ENCODE measurements at regions not wholly inside any gene's neighbourhood (a gene's known extent, or its start where the extent isn't known, plus 50 kb on each side); places are given as distances from the start of the nearest gene placed in this dataset.

DNA sequence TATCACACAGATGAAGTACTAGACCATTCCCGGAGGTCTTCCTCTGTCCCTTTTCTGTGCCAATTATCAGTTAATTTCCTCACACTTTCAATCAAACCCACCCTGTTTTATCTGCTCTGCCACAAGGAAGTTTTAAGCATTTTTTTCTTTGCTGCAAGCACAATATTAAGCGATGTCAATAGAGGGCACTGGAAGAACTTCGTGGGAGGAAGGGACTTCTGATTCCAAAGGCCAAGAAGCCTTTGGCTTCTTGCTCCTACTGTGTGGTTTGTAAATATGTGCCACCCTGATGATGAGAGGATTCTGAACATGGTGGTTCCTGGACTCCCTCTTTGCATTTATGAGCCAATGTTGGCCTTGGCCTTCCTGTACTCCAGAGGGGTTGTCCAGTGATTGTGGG lies 1712.5 kb upstream of the C9orf72 start:
- TF ChIP-seq, protein P1, sequence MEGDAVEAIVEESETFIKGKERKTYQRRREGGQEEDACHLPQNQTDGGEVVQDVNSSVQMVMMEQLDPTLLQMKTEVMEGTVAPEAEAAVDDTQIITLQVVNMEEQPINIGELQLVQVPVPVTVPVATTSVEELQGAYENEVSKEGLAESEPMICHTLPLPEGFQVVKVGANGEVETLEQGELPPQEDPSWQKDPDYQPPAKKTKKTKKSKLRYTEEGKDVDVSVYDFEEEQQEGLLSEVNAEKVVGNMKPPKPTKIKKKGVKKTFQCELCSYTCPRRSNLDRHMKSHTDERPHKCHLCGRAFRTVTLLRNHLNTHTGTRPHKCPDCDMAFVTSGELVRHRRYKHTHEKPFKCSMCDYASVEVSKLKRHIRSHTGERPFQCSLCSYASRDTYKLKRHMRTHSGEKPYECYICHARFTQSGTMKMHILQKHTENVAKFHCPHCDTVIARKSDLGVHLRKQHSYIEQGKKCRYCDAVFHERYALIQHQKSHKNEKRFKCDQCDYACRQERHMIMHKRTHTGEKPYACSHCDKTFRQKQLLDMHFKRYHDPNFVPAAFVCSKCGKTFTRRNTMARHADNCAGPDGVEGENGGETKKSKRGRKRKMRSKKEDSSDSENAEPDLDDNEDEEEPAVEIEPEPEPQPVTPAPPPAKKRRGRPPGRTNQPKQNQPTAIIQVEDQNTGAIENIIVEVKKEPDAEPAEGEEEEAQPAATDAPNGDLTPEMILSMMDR (IDR thresholded peaks at IDR 0.05 in 2 of 3, conservative IDR thresholded peaks at IDR 0.05 in 1 of 3; ENCODE audit: control insufficient read depth in 2 of 3, extremely low read depth in 1 of 3, insufficient read depth in 1 of 3, low read depth in 3 of 3, low read length in 3 of 3) = peak in 1 of 3 experiments; percentile 7; a peak in 1 of 6 replicates
- TF ChIP-seq RAD21 (IDR thresholded peaks at IDR 0.05; ENCODE audit: insufficient read depth, low read depth, low read length) (0 out of 2 replicates have a peak, but pooled peaks have one; percentile 5), POLR2AphosphoS5 (IDR thresholded peaks at IDR 0.05; ENCODE audit: low read length) (no peak)
- Histone ChIP-seq H3K4me3 (no peak overlapping the region), H3K27me3 (replicated peaks in 1 of 2; ENCODE audit: control insufficient read depth in 2 of 2, insufficient read depth in 2 of 2, low read length in 1 of 2) (no peaks in the 10 kb centered on the region), H3K79me2 (ENCODE audit: control insufficient read depth, insufficient read depth, low read length) (no peaks in the 10 kb centered on the region), H3K9ac (ENCODE audit: control insufficient read depth, insufficient read depth, low read length) (no peak overlapping the region), H3K4me2 (ENCODE audit: control insufficient read depth, insufficient read depth) (no peak overlapping the region), H3K27ac (ENCODE audit: control insufficient read depth, insufficient read depth) (no peak overlapping the region), H3K4me1 (ENCODE audit: control insufficient read depth, insufficient read depth, low read length) (no peaks in the 10 kb centered on the region), H2AFZ (ENCODE audit: control insufficient read depth, low read depth, low read length) (no peak overlapping the region), H4K20me1 (ENCODE audit: control insufficient read depth, insufficient read depth) (no peaks in the 10 kb centered on the region), H3K36me3 (ENCODE audit: control insufficient read depth in 2 of 2, insufficient read depth in 2 of 2, low read length in 1 of 2) (no peaks in the 10 kb centered on the region), H3K9me3 (replicated peaks; ENCODE audit: control insufficient read depth, insufficient read depth, low read length) (no peaks in the 10 kb centered on the region)
- DNase-seq (ENCODE audit: low read depth, low spot score) = no peak
- in situ Hi-C loops (cut with MboI) = no loop called here
- ChIA-PET SMC1A (ENCODE audit: uncharacterized antibody, unreplicated experiment) (no interaction called here), POLR2A (no interaction called here), RAD21 (ENCODE audit: unreplicated experiment) (no interaction called here), CTCF (no interaction called here)
- no TSS peak for BruUV-seq (replicated peaks)
- no peak for FAIRE-seq
- ATAC-seq = no peak
- 2% methylated on average over 3 of the region's 3 CpGs for WGBS (ENCODE audit: insufficient coverage, insufficient replicate concordance, low lambda C conversion rate, missing lambda C conversion rate)
- intact Hi-C loops (cut with micrococcal nuclease; ENCODE audit: unreplicated experiment) = no loop called here

DNA sequence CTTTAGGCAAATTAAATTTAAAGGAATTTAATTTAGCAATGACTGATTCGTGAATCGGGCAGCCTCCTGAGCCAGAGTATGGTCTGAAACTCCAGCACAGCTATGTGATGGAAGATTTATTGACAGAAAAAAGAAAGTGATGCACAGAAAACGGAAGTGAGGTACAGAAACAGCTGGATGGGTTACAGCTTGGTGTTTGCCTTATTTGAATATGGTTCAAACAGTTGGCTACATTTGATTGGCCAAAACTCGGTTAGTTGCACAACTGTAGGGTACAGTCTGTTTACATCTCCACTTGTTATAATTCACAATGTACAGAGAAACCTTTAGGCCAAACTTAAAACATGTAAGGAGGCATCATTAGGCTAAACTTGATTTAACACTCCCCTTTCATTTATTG lies 1716.1 kb upstream of the C9orf72 start:
- WGBS (ENCODE audit: insufficient coverage, insufficient replicate concordance, low lambda C conversion rate, missing lambda C conversion rate) = 10% methylated on average over 4 of the region's 4 CpGs
- no peak for TF ChIP-seq IRF4 (IDR thresholded peaks at IDR 0.05; ENCODE audit: low read depth, low read length)
- TF ChIP-seq, protein P2, sequence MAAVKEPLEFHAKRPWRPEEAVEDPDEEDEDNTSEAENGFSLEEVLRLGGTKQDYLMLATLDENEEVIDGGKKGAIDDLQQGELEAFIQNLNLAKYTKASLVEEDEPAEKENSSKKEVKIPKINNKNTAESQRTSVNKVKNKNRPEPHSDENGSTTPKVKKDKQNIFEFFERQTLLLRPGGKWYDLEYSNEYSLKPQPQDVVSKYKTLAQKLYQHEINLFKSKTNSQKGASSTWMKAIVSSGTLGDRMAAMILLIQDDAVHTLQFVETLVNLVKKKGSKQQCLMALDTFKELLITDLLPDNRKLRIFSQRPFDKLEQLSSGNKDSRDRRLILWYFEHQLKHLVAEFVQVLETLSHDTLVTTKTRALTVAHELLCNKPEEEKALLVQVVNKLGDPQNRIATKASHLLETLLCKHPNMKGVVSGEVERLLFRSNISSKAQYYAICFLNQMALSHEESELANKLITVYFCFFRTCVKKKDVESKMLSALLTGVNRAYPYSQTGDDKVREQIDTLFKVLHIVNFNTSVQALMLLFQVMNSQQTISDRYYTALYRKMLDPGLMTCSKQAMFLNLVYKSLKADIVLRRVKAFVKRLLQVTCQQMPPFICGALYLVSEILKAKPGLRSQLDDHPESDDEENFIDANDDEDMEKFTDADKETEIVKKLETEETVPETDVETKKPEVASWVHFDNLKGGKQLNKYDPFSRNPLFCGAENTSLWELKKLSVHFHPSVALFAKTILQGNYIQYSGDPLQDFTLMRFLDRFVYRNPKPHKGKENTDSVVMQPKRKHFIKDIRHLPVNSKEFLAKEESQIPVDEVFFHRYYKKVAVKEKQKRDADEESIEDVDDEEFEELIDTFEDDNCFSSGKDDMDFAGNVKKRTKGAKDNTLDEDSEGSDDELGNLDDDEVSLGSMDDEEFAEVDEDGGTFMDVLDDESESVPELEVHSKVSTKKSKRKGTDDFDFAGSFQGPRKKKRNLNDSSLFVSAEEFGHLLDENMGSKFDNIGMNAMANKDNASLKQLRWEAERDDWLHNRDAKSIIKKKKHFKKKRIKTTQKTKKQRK (IDR thresholded peaks at IDR 0.05; ENCODE audit: low read depth, low read length) = no peak
- TF ChIP-seq CBX5 (IDR thresholded peaks at IDR 0.05; ENCODE audit: low read depth) = no peak
- TF ChIP-seq SIN3A (IDR thresholded peaks at IDR 0.05; ENCODE audit: low read depth, low read length) = no peak
- TF ChIP-seq, protein P3, sequence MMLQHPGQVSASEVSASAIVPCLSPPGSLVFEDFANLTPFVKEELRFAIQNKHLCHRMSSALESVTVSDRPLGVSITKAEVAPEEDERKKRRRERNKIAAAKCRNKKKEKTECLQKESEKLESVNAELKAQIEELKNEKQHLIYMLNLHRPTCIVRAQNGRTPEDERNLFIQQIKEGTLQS (IDR thresholded peaks at IDR 0.05; ENCODE audit: borderline replicate concordance, extremely low read depth, low read depth, low read length) = no peak
- no peak for TF ChIP-seq CHD1 (IDR thresholded peaks at IDR 0.05; ENCODE audit: low read depth, low read length)
- TF ChIP-seq, protein P4, sequence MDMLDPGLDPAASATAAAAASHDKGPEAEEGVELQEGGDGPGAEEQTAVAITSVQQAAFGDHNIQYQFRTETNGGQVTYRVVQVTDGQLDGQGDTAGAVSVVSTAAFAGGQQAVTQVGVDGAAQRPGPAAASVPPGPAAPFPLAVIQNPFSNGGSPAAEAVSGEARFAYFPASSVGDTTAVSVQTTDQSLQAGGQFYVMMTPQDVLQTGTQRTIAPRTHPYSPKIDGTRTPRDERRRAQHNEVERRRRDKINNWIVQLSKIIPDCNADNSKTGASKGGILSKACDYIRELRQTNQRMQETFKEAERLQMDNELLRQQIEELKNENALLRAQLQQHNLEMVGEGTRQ (IDR thresholded peaks at IDR 0.05; ENCODE audit: borderline replicate concordance, low read depth, low read length) = no peak
- TF ChIP-seq WRNIP1 (IDR thresholded peaks at IDR 0.05; ENCODE audit: borderline replicate concordance, low read depth, low read length) = no peak
- TF ChIP-seq ESRRA (IDR thresholded peaks at IDR 0.05; ENCODE audit: low read length) = no peak

More for the DNA sequence above, 1716.1 kb upstream of the C9orf72 start:
- in situ Hi-C loops (cut with MboI) (no loop called here), intact Hi-C loops (cut with micrococcal nuclease; ENCODE audit: unreplicated experiment) (no loop called here)
- RAD21 ChIA-PET (ENCODE audit: unreplicated experiment) = interaction anchor here (0.7 kb wide), 1 partner anchor 31 kb away, joined by 3 read pairs; no protein-coding TSS in a partner anchor
- no TSS peak for BruUV-seq (replicated peaks)
- H3K9ac ChIP-seq (ENCODE audit: control insufficient read depth, insufficient read depth, low read length) = no peak overlapping the region
- no peak overlapping the region for H2AFZ ChIP-seq (ENCODE audit: control insufficient read depth, low read depth, low read length)
- SMC1A ChIA-PET (ENCODE audit: uncharacterized antibody, unreplicated experiment) = no interaction called here
- no peaks in the 10 kb centered on the region for H3K36me3 ChIP-seq (ENCODE audit: control insufficient read depth in 2 of 2, insufficient read depth in 2 of 2, low read length in 1 of 2)
- DNase-seq (ENCODE audit: low read depth, low spot score) = no peak
- POLR2A ChIA-PET = no interaction called here
- H3K27ac ChIP-seq (ENCODE audit: control insufficient read depth, insufficient read depth) = no peak overlapping the region
- H4K20me1 ChIP-seq (ENCODE audit: control insufficient read depth, insufficient read depth) = no peaks in the 10 kb centered on the region
- no peaks in the 10 kb centered on the region for H3K4me1 ChIP-seq (ENCODE audit: control insufficient read depth, insufficient read depth, low read length)
- H3K4me3 ChIP-seq = no peak overlapping the region
- H3K79me2 ChIP-seq (ENCODE audit: control insufficient read depth, insufficient read depth, low read length) = no peaks in the 10 kb centered on the region
- ATAC-seq = peak; percentile 25; the same call in 2 of the 3 replicates
- H3K9me3 ChIP-seq (replicated peaks; ENCODE audit: control insufficient read depth, insufficient read depth, low read length) = no peaks in the 10 kb centered on the region
- CTCF ChIA-PET = no interaction called here
- no peaks in the 10 kb centered on the region for H3K27me3 ChIP-seq (replicated peaks in 1 of 2; ENCODE audit: control insufficient read depth in 2 of 2, insufficient read depth in 2 of 2, low read length in 1 of 2)
- H3K4me2 ChIP-seq (ENCODE audit: control insufficient read depth, insufficient read depth) = no peak overlapping the region
- no peak for FAIRE-seq
